IgD-negative memory B cell (primary cell): ENCODE measurements at regions not wholly inside any gene's neighbourhood (a gene's known extent, or its start where the extent isn't known, plus 50 kb on each side); places are given as distances from the start of the nearest gene placed in this dataset.

Experiments used
- H3K27ac Mint-ChIP-seq, 3 donors: one replicate each; pipeline ENCODE4 v1.8.0; 2020 to 2022; ENCODE audit warnings: mild to moderate bottlenecking in 3 of 3, mixed read lengths in 3 of 3, moderate library complexity in 1 of 3
- H3K27me3 Mint-ChIP-seq: one replicate; pipeline ENCODE4 v1.8.0; 2021; ENCODE audit warnings: mixed read lengths
- H3K36me3 Mint-ChIP-seq: one replicate; pipeline ENCODE4 v1.8.0; 2020; ENCODE audit warnings: mild to moderate bottlenecking, mixed read lengths
- H3K4me1 Mint-ChIP-seq, 3 donors: one replicate each; pipeline ENCODE4 v1.8.0; 2020 to 2022; ENCODE audit warnings: mixed read lengths in 3 of 3, mild to moderate bottlenecking in 1 of 3
- H3K4me3 Mint-ChIP-seq, 4 donors: one replicate each; pipeline ENCODE4 v1.8.0; 2020 to 2022; ENCODE audit warnings: mild to moderate bottlenecking in 4 of 4, mixed read lengths in 4 of 4, moderate library complexity in 3 of 4
- H3K9me3 Mint-ChIP-seq, 3 donors: one replicate each; pipeline ENCODE4 v1.8.0; 2020 to 2021; ENCODE audit warnings: mixed read lengths in 3 of 3, mild to moderate bottlenecking in 1 of 3

GRCh38 chr7:54901840-54902239 is 117.0 kb upstream of the EGFR start:
- Mint-ChIP-seq H3K27me3 (no peaks in the 10 kb centered on the region), H3K4me1 (no peaks in the 10 kb centered on the region), H3K4me3 (no peak overlapping the region), H3K36me3 (no peaks in the 10 kb centered on the region), H3K27ac (no peak overlapping the region), H3K9me3 (no peaks in the 10 kb centered on the region)

GRCh38 chr7:54904130-54904529 is 114.7 kb upstream of the EGFR start:
- no peaks in the 10 kb centered on the region for H3K4me1 Mint-ChIP-seq
- no peaks in the 10 kb centered on the region for H3K36me3 Mint-ChIP-seq

GRCh38 chr7:54904986-54905385 is 113.8 kb upstream of the EGFR start:
- Mint-ChIP-seq H3K4me1 (no peaks in the 10 kb centered on the region), H3K9me3 (peaks cover 0 to 2% (median 0%) of the 10 kb centered on the region in 3 donors), H3K27ac (no peak overlapping the region), H3K4me3 (no peak overlapping the region), H3K36me3 (no peaks in the 10 kb centered on the region), H3K27me3 (no peaks in the 10 kb centered on the region)

More at GRCh38 chr7:54904130-54904529, 114.7 kb upstream of the EGFR start:
- peak overlapping the region in 1 of 3 donors; percentile 33 for H3K27ac Mint-ChIP-seq
- peaks cover 0 to 1% (median 0%) of the 10 kb centered on the region in 3 donors for H3K9me3 Mint-ChIP-seq
- no peaks in the 10 kb centered on the region for H3K27me3 Mint-ChIP-seq
- no peak overlapping the region for H3K4me3 Mint-ChIP-seq

GRCh38 chr7:54906963-54907362 is 111.9 kb upstream of the EGFR start:
- H3K27ac Mint-ChIP-seq, result no peak overlapping the region
- no peak overlapping the region for H3K4me3 Mint-ChIP-seq
- no peaks in the 10 kb centered on the region for H3K4me1 Mint-ChIP-seq
- no peaks in the 10 kb centered on the region for H3K36me3 Mint-ChIP-seq
- H3K9me3 Mint-ChIP-seq, result peaks cover 0 to 5% (median 4%) of the 10 kb centered on the region in 3 donors
- H3K27me3 Mint-ChIP-seq, result no peaks in the 10 kb centered on the region

GRCh38 chr7:54907981-54908380 is 110.8 kb upstream of the EGFR start:
- Mint-ChIP-seq H3K9me3 (peaks cover 0 to 5% (median 4%) of the 10 kb centered on the region in 3 donors), H3K4me3 (no peak overlapping the region)

GRCh38 chr7:54908760-54909438 is 109.9 kb upstream of the EGFR start:
- Mint-ChIP-seq H3K4me1 (no peaks in the 10 kb centered on the region), H3K27me3 (no peaks in the 10 kb centered on the region), H3K27ac (no peak overlapping the region), H3K4me3 (no peak overlapping the region), H3K36me3 (no peaks in the 10 kb centered on the region), H3K9me3 (peaks cover 0 to 5% (median 4%) of the 10 kb centered on the region in 3 donors)

More at GRCh38 chr7:54907981-54908380, 110.8 kb upstream of the EGFR start:
- Mint-ChIP-seq H3K4me1 (no peaks in the 10 kb centered on the region), H3K27me3 (no peaks in the 10 kb centered on the region), H3K36me3 (no peaks in the 10 kb centered on the region), H3K27ac (no peak overlapping the region)

- H3K4me1 Mint-ChIP-seq, result no peaks in the 10 kb centered on the region
- peaks cover 7% of the 10 kb centered on the region for H3K27me3 Mint-ChIP-seq
- H3K4me3 Mint-ChIP-seq, result no peak overlapping the region
- H3K27ac Mint-ChIP-seq, result no peak overlapping the region
- H3K36me3 Mint-ChIP-seq, result no peaks in the 10 kb centered on the region
- H3K9me3 Mint-ChIP-seq, result peaks cover 0 to 1% (median 0%) of the 10 kb centered on the region in 3 donors
Observed at GRCh38 chr7:54915870-54916598, 102.8 kb upstream of the EGFR start.

- Mint-ChIP-seq H3K27me3 (peaks cover 7% of the 10 kb centered on the region), H3K9me3 (no peaks in the 10 kb centered on the region), H3K4me3 (no peak overlapping the region), H3K36me3 (no peaks in the 10 kb centered on the region), H3K4me1 (no peaks in the 10 kb centered on the region), H3K27ac (no peak overlapping the region)
Observed at GRCh38 chr7:54917613-54918391, 101.0 kb upstream of the EGFR start.

- no peak overlapping the region for H3K27ac Mint-ChIP-seq
- peaks cover 4 to 6% (median 5%) of the 10 kb centered on the region in 3 donors for H3K9me3 Mint-ChIP-seq
- no peak overlapping the region for H3K4me3 Mint-ChIP-seq
- no peaks in the 10 kb centered on the region for H3K4me1 Mint-ChIP-seq
- H3K27me3 Mint-ChIP-seq, result peaks cover 3% of the 10 kb centered on the region
- H3K36me3 Mint-ChIP-seq, result no peaks in the 10 kb centered on the region
Observed at GRCh38 chr7:54921116-54921515, 97.7 kb upstream of the EGFR start.

GRCh38 chr7:54931532-54931931 is 87.3 kb upstream of the EGFR start:
- Mint-ChIP-seq H3K4me1 (peaks cover 0 to 3% (median 2%) of the 10 kb centered on the region in 3 donors), H3K36me3 (no peaks in the 10 kb centered on the region), H3K4me3 (no peak overlapping the region), H3K9me3 (peaks cover 2 to 22% (median 7%) of the 10 kb centered on the region in 3 donors), H3K27me3 (peaks cover 15% of the 10 kb centered on the region), H3K27ac (no peak overlapping the region)

- Mint-ChIP-seq H3K27ac (no peak overlapping the region), H3K9me3 (peaks cover 2 to 22% (median 7%) of the 10 kb centered on the region in 3 donors), H3K4me1 (peaks cover 0 to 3% (median 2%) of the 10 kb centered on the region in 3 donors), H3K4me3 (peak overlapping the region in 1 of 4 donors; percentile 39), H3K27me3 (peaks cover 15% of the 10 kb centered on the region), H3K36me3 (no peaks in the 10 kb centered on the region)
Observed at GRCh38 chr7:54932818-54933543, 85.8 kb upstream of the EGFR start.

GRCh38 chr7:54933643-54934042 is 85.2 kb upstream of the EGFR start:
- Mint-ChIP-seq H3K4me3 (no peak overlapping the region), H3K36me3 (no peaks in the 10 kb centered on the region), H3K27ac (no peak overlapping the region), H3K9me3 (peaks cover 2 to 22% (median 7%) of the 10 kb centered on the region in 3 donors), H3K4me1 (peaks cover 0 to 3% (median 2%) of the 10 kb centered on the region in 3 donors), H3K27me3 (peaks cover 15% of the 10 kb centered on the region)

- Mint-ChIP-seq H3K27me3 (no peaks in the 10 kb centered on the region), H3K27ac (no peak overlapping the region), H3K4me1 (no peaks in the 10 kb centered on the region), H3K4me3 (no peak overlapping the region), H3K36me3 (no peaks in the 10 kb centered on the region), H3K9me3 (peaks cover 3 to 10% (median 4%) of the 10 kb centered on the region in 3 donors)
Observed at GRCh38 chr7:54940748-54941147, 78.1 kb upstream of the EGFR start.

GRCh38 chr7:54944179-54944578 is 74.6 kb upstream of the EGFR start:
- Mint-ChIP-seq H3K4me1 (no peaks in the 10 kb centered on the region), H3K36me3 (no peaks in the 10 kb centered on the region), H3K27ac (peak overlapping the region in 1 of 3 donors; percentile 3), H3K9me3 (peaks cover 4 to 10% (median 5%) of the 10 kb centered on the region in 3 donors), H3K4me3 (no peak overlapping the region), H3K27me3 (no peaks in the 10 kb centered on the region)
